HFF-Myc (cell line): ENCODE measurements at regions not wholly inside any gene's neighbourhood (a gene's known extent, or its start where the extent isn't known, plus 50 kb on each side); places are given as distances from the start of the nearest gene placed in this dataset.

Source experiments
- DNase-seq: peaks from one replicate; pipeline ENCODE4 v3.0.0-alpha.2; 2011; ENCODE audit warnings: low read depth; ENCODE audit errors: extremely low read depth
- H3K4me3 ChIP-seq: replicated peaks from 2 replicates; pipeline ENCODE4 v1.5.1; 2011; ENCODE audit warnings: low read depth, mild to moderate bottlenecking, control low read depth, low read length
- CTCF ChIP-seq: IDR thresholded peaks from 2 replicates; pipeline ENCODE4 v1.5.1; 2012; ENCODE audit warnings: mild to moderate bottlenecking, low read depth, low read length, control low read depth; ENCODE audit errors: missing control alignments

GRCh38 chr12:116474331-116474730 is 84.8 kb upstream of the MAP1LC3B2 start:
- no peak overlapping the region for H3K4me3 ChIP-seq
- no peak for DNase-seq
- TF ChIP-seq CTCF = no peak

GRCh38 chr12:116474899-116475298 is 84.3 kb upstream of the MAP1LC3B2 start:
- no peak for TF ChIP-seq CTCF
- DNase-seq = no peak

GRCh38 chr12:116476227-116476822 is 82.9 kb upstream of the MAP1LC3B2 start:
- DNase-seq = no peak
- H3K4me3 ChIP-seq = no peak overlapping the region
- TF ChIP-seq CTCF = no peak

More at GRCh38 chr12:116474899-116475298, 84.3 kb upstream of the MAP1LC3B2 start:
- no peak overlapping the region for H3K4me3 ChIP-seq

- DNase-seq = no peak
- H3K4me3 ChIP-seq = no peak overlapping the region
- TF ChIP-seq CTCF = no peak
These were observed 80.9 kb upstream of the MAP1LC3B2 start for GRCh38 chr12:116478243-116478773.

- H3K4me3 ChIP-seq = no peak overlapping the region
- TF ChIP-seq CTCF = no peak
These were observed 78.9 kb upstream of the MAP1LC3B2 start for GRCh38 chr12:116480210-116480810.

GRCh38 chr12:116481726-116482125 is 77.5 kb upstream of the MAP1LC3B2 start:
- no peak for DNase-seq
- TF ChIP-seq CTCF = no peak
- no peak overlapping the region for H3K4me3 ChIP-seq

More at GRCh38 chr12:116480210-116480810, 78.9 kb upstream of the MAP1LC3B2 start:
- no peak for DNase-seq
